HepG2 (cell line): ENCODE measurements at regions not wholly inside any gene's neighbourhood (a gene's known extent, or its start where the extent isn't known, plus 50 kb on each side); places are given as distances from the start of the nearest gene placed in this dataset.

ENCODE experiments used
- ATAC-seq: fragments of 200-7000 bp; cut with Tn5 transposase; 3 replicates; pipeline ENCODE4 v1.9.1; 2020; ENCODE audit warnings: mild to moderate bottlenecking, moderate library complexity
- BruUV-seq: library from RNA; stranded (reverse); fragments of 400-500 nt; replicated peaks from 2 replicates; lab custom pipeline; 2021; lab: Mats Ljungman, UMichigan
- CTCF ChIA-PET: fragments of 300-600 bp; formaldehyde crosslinking; extraction: SDS; loops from one replicate; lab custom pipeline; 2021; ENCODE audit warnings: low total read pairs, inconsistent platforms, low intra/inter-chr PET ratio; lab: Yijun Ruan, JAX
- POLR2A ChIA-PET: fragments of 350-600 bp; sonication (Branson Sonifier 250); formaldehyde crosslinking; loops from one replicate; lab custom pipeline; 2020; ENCODE audit warnings: antibody characterized with exemption, inconsistent platforms; lab: Yijun Ruan, JAX
- DNase-seq: peaks from one replicate; pipeline ENCODE4 v3.0.0-alpha.2; 2015; ENCODE audit warnings: low spot score
- FAIRE-seq: peaks from 3 replicates; lab custom pipeline; 2011; peaks lifted over from hg19 to GRCh38; lab: Jason Lieb, UNC
- H2AFZ ChIP-seq: one replicate; pipeline ENCODE4 v1.6.1; 2011; ENCODE audit warnings: low read length, inconsistent platforms
- H3K27ac ChIP-seq: fragments of 300-600 bp; 3 replicates; pipeline ENCODE4 v1.8.0; 2011; ENCODE audit warnings: mixed run types, mild to moderate bottlenecking, mixed read lengths, low read length, inconsistent platforms; ENCODE audit not compliant: insufficient read depth; ENCODE audit errors: extremely low read length
- H3K27me3 ChIP-seq, 2 experiments: fragments of 200-600 bp in 1 of 2; 2 replicates in 1 of 2; 3 replicates in 1 of 2; pipeline versions ENCODE4 v1.6.0 to v1.8.0; 2011; ENCODE audit warnings: low read length in 2 of 2, mild to moderate bottlenecking in 2 of 2, moderate library complexity in 2 of 2, inconsistent platforms in 1 of 2; ENCODE audit not compliant: insufficient read depth in 2 of 2, control insufficient read depth in 1 of 2
- H3K36me3 ChIP-seq, 2 experiments: fragments of 200-600 bp in 1 of 2; replicated peaks in 1 of 2; 2 replicates in 1 of 2; 3 replicates in 1 of 2; pipeline versions ENCODE4 v1.5.1 to v1.8.0; 2011; ENCODE audit warnings: low read length in 2 of 2, inconsistent platforms in 1 of 2; ENCODE audit not compliant: insufficient read depth in 2 of 2, control insufficient read depth in 1 of 2
- H3K4me1 ChIP-seq: 2 replicates; pipeline ENCODE4 v1.5.1; 2012; ENCODE audit warnings: low read length, inconsistent platforms; ENCODE audit not compliant: insufficient read depth
- H3K4me2 ChIP-seq: 2 replicates; pipeline ENCODE4 v1.6.0; 2011; ENCODE audit warnings: low read depth, low read length, inconsistent platforms
- H3K4me3 ChIP-seq, 3 experiments: fragments of 200-600 bp in 1 of 3; sonication (generic), shearing (Covaris generic) in 1 of 3; replicated peaks in 1 of 3; 2 replicates each; pipeline ENCODE4 v1.5.1; 2011 to 2016; ENCODE audit warnings: low read length in 3 of 3, inconsistent platforms in 2 of 3, low read depth in 2 of 3, mild to moderate bottlenecking in 2 of 3, control low read depth in 1 of 3, mixed read lengths in 1 of 3; ENCODE audit not compliant: insufficient read depth in 1 of 3
- H3K79me2 ChIP-seq: one replicate; pipeline ENCODE4 v1.6.1; 2011; ENCODE audit warnings: low read length, inconsistent platforms; ENCODE audit not compliant: insufficient read depth
- H3K9ac ChIP-seq: 2 replicates; pipeline ENCODE4 v1.6.0; 2011; ENCODE audit warnings: mild to moderate bottlenecking, low read depth, low read length, inconsistent platforms; ENCODE audit not compliant: insufficient read depth
- H3K9me3 ChIP-seq: 2 replicates; pipeline ENCODE4 v1.5.1; 2012; ENCODE audit warnings: mild to moderate bottlenecking, low read length
- H4K20me1 ChIP-seq: 2 replicates; pipeline ENCODE4 v1.6.0; 2011; ENCODE audit warnings: inconsistent platforms, mild to moderate bottlenecking, low read length, moderate library complexity; ENCODE audit not compliant: insufficient read depth
- ASH2L ChIP-seq: fragments of 300-600, 200-600 bp; sonication (generic); IDR thresholded peaks from 2 replicates; pipeline ENCODE4 v1.7.0; 2017; ENCODE audit warnings: low read depth, mild to moderate bottlenecking, moderate library complexity, mixed read lengths, low read length; ENCODE audit not compliant: insufficient read length
- ELF3 ChIP-seq: IDR thresholded peaks from 2 replicates; pipeline ENCODE4 v1.6.1; 2016; ENCODE audit warnings: missing genetic modification reagents, missing compliant biosample characterization
- HNF4G ChIP-seq, 2 experiments: sonication (generic) in 1 of 2; formaldehyde crosslinking in 1 of 2; IDR thresholded peaks; 2 replicates each; pipeline versions ENCODE4 v1.4.0 to v1.6.1; 2011 to 2020; ENCODE audit warnings: borderline replicate concordance in 2 of 2, low read depth in 2 of 2, mild to moderate bottlenecking in 2 of 2, low read length in 1 of 2, missing genetic modification reagents in 1 of 2, moderate library complexity in 1 of 2
- NFE2L2 ChIP-seq: fragments of 150-350 bp; IDR thresholded peaks from 2 replicates; pipeline ENCODE4 v1.6.1; 2014; ENCODE audit warnings: low read length
- NR3C1 ChIP-seq: sonication (generic); formaldehyde crosslinking; IDR thresholded peaks from 2 replicates; pipeline ENCODE4 v1.4.0; 2020; ENCODE audit warnings: missing genetic modification reagents
- PCBP1 ChIP-seq: fragments of 200-400 bp; formaldehyde crosslinking; IDR thresholded peaks from 2 replicates; pipeline ENCODE4 v1.6.1; 2017; ENCODE audit warnings: mild to moderate bottlenecking, low read depth, low read length, borderline replicate concordance
- PLRG1 ChIP-seq: fragments of 450-650 bp; conservative IDR thresholded peaks from 2 replicates; pipeline ENCODE4 v1.6.1; 2016
- RXRB ChIP-seq: IDR thresholded peaks from 2 replicates; pipeline ENCODE4 v1.6.1; 2016; ENCODE audit warnings: borderline replicate concordance, missing genetic modification reagents, missing compliant biosample characterization
- TSC22D2 ChIP-seq: sonication (generic); formaldehyde crosslinking; IDR thresholded peaks from 2 replicates; pipeline ENCODE4 v1.5.1; 2020; ENCODE audit warnings: missing genetic modification reagents, mild to moderate bottlenecking, borderline replicate concordance
- YEATS4 ChIP-seq: sonication (generic); formaldehyde crosslinking; IDR thresholded peaks from 2 replicates; pipeline ENCODE4 v1.4.0; 2020; ENCODE audit warnings: missing genetic modification reagents, borderline replicate concordance
- ZNF326 ChIP-seq: sonication (generic); formaldehyde crosslinking; IDR thresholded peaks from 2 replicates; pipeline ENCODE4 v1.4.0; 2020; ENCODE audit warnings: missing genetic modification reagents, borderline replicate concordance
- ZNF335 ChIP-seq: sonication (generic); formaldehyde crosslinking; IDR thresholded peaks from 2 replicates; pipeline ENCODE4 v1.4.0; 2020; ENCODE audit warnings: missing genetic modification reagents
- ZNF547 ChIP-seq: sonication (generic); formaldehyde crosslinking; IDR thresholded peaks from 2 replicates; pipeline ENCODE4 v1.5.1; 2020; ENCODE audit warnings: mild to moderate bottlenecking, missing genetic modification reagents
- ZNF780A ChIP-seq: sonication (generic); formaldehyde crosslinking; IDR thresholded peaks from 2 replicates; pipeline ENCODE4 v1.8.0; 2022; ENCODE audit warnings: mild to moderate bottlenecking, missing genetic modification reagents, moderate library complexity
- ZNF878 ChIP-seq: sonication (generic); formaldehyde crosslinking; IDR thresholded peaks from 2 replicates; pipeline ENCODE4 v1.8.1; 2023; ENCODE audit warnings: mild to moderate bottlenecking, missing genetic modification reagents, moderate library complexity
- ZSCAN12 ChIP-seq: sonication (generic); formaldehyde crosslinking; IDR thresholded peaks from 2 replicates; pipeline ENCODE4 v1.9.0; 2021; ENCODE audit warnings: mild to moderate bottlenecking, missing genetic modification reagents
- ZSCAN9 ChIP-seq: IDR thresholded peaks from 2 replicates; pipeline ENCODE4 v1.6.1; 2016; ENCODE audit warnings: borderline replicate concordance
- WGBS: methylation state at CpG from one replicate; pipeline ENCODE4 v1.1.6; 2017; ENCODE audit warnings: low lambda C conversion rate; 5-methylcytosine and 5-hydroxymethylcytosine counted together
- in situ Hi-C: cut with HindIII; loops from 2 replicates; pipeline ENCODE4 v1.10.0; 2017; ENCODE audit warnings: low pct_unique_long_range_greater_than_20kb; ENCODE audit not compliant: extremely low pct_ligation_motif_present
- intact Hi-C: fragments of 100-400 bp; cut with micrococcal nuclease; formaldehyde crosslinking; loops from one replicate; pipeline ENCODE4 v1.10.0; 2022; ENCODE audit not compliant: unreplicated experiment
- TF ChIP-seq, protein P1 (sequence below): IDR thresholded peaks from 2 replicates; pipeline ENCODE4 v1.6.1; 2016; ENCODE audit warnings: missing compliant biosample characterization, missing genetic modification reagents, borderline replicate concordance

DNA sequence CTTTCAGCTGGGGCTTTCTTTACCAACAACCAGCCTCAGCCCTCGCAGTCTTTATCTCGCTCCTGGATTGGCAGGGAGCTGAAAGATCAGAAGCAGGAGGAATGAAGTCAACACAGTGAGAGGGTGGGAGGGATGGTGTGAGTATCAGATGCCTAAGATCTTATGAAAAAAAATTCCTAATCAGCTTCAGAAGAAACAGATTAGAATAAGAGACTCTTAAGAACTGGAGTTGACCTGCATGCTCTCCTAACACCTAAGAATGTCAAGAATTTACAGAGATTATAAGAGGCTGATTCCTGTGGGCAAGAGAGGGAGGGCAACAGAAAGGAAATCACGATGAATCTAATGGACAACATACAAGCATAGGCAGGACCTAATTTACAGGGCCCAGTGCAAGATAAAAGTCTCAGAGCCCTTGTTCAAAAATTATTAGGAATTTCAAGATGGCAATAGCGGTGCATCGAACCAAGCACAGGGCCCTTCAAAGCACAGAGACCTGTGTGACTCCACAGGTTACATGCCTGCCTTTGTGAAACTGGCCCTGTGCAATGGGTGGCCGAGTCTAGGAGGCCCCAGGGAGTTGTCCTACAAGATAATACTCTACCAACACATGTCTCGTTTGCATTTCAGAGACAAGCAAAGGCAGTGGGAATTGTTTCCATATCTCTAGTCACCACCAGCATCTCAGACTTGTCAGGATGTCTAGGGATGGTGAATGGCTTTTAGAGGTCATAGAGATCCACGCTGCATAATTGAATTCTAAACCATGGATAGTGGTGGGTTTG is 65.3 kb upstream of the PPP2R5A start:
- POLR2A ChIA-PET = interaction anchor here (1.5 kb wide), 1 partner anchor 23 kb away, joined by 4 read pairs; no protein-coding TSS in a partner anchor
- intact Hi-C loops = no loop called here
- no peak for FAIRE-seq

DNA sequence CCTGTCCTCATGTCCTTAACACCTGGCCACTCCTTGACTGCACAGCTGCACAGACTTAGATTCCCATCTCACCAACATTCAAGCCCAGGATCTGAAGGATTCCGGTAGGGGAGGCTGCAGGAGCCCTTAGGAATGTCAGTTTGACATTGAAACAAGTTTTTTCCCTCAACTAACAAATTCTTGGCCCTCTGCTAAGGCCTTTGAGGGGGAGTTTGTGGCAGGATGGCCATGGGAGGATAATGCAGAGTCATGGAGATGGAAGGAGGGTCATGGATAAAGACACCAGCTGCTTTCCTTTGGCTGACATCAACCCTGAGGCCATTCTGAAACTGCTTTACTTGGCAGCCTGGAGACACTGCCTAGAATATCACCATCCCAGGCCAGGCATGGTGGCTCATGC is 63.4 kb upstream of the PPP2R5A start:
- peaks cover 50% of the 10 kb centered on the region for H3K4me1 ChIP-seq
- no peak overlapping the region for H3K9ac ChIP-seq
- no peaks in the 10 kb centered on the region for H3K9me3 ChIP-seq
- no peak overlapping the region for H3K4me3 ChIP-seq
- no peak overlapping the region for H2AFZ ChIP-seq
- H4K20me1 ChIP-seq = no peaks in the 10 kb centered on the region
- no peak overlapping the region for H3K27ac ChIP-seq
- H3K36me3 ChIP-seq = no peaks in the 10 kb centered on the region
- intact Hi-C loops = no loop called here
- H3K79me2 ChIP-seq = no peaks in the 10 kb centered on the region
- DNase-seq = no peak
- FAIRE-seq = no peak
- H3K27me3 ChIP-seq = peaks cover 1 to 11% of the 10 kb centered on the region in 2 experiments; a peak in 3 of 5 replicates
- ChIA-PET POLR2A (no interaction called here), CTCF (no interaction called here)
- no peak overlapping the region for H3K4me2 ChIP-seq
- no TSS peak for BruUV-seq
- TF ChIP-seq ZSCAN12 (no peak), ASH2L (no peak), ZSCAN9 (no peak), ZNF326 (CRISPR knock-in tag) (no peak), ZNF878 (CRISPR knock-in tag) (no peak), NR3C1 (CRISPR knock-in tag) (no peak), HNF4G (IDR thresholded peaks at IDR 0.05; ENCODE audit: borderline replicate concordance, low read depth, low read length) (no peak), HNF4G (CRISPR knock-in tag; IDR thresholded peaks at IDR 0.05; ENCODE audit: borderline replicate concordance, low read depth) (no peak), TSC22D2 (no peak), YEATS4 (CRISPR knock-in tag) (no peak), PLRG1 (no peak)
- TF ChIP-seq, protein P1, sequence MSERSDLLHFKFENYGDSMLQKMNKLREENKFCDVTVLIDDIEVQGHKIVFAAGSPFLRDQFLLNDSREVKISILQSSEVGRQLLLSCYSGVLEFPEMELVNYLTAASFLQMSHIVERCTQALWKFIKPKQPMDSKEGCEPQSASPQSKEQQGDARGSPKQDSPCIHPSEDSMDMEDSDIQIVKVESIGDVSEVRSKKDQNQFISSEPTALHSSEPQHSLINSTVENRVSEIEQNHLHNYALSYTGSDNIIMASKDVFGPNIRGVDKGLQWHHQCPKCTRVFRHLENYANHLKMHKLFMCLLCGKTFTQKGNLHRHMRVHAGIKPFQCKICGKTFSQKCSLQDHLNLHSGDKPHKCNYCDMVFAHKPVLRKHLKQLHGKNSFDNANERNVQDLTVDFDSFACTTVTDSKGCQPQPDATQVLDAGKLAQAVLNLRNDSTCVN = no peak
- in situ Hi-C loops = no loop called here
- WGBS = 80% methylated on average over 1 of the region's 1 CpG
- ATAC-seq = no peak

More for the DNA sequence above, 65.3 kb upstream of the PPP2R5A start:
- no peak for DNase-seq
- Histone ChIP-seq H3K4me2 (no peak overlapping the region), H3K27ac (no peak overlapping the region), H3K36me3 (no peaks in the 10 kb centered on the region), H3K27me3 (peaks cover 1 to 11% of the 10 kb centered on the region in 2 experiments; a peak in 3 of 5 replicates), H3K9me3 (no peaks in the 10 kb centered on the region), H3K9ac (no peak overlapping the region), H4K20me1 (no peaks in the 10 kb centered on the region), H3K4me3 (no peak overlapping the region), H2AFZ (no peak overlapping the region), H3K79me2 (no peaks in the 10 kb centered on the region), H3K4me1 (peaks cover 31% of the 10 kb centered on the region; the same call in 1 of the 2 replicates)
- in situ Hi-C loops = no loop called here
- TF ChIP-seq ZNF335 (CRISPR knock-in tag) (no peak), NFE2L2 (no peak), ELF3 (CRISPR knock-in tag) (no peak), ZNF780A (CRISPR knock-in tag) (no peak), ZNF547 (CRISPR knock-in tag) (no peak), RXRB (CRISPR knock-in tag) (no peak), PCBP1 (no peak)
- BruUV-seq = no TSS peak
- ATAC-seq = no peak
- 46% methylated on average over 6 of the region's 8 CpGs for WGBS
- CTCF ChIA-PET = no interaction called here
